B cell (primary cell): ENCODE measurements at regions not wholly inside any gene's neighbourhood (a gene's known extent, or its start where the extent isn't known, plus 50 kb on each side); places are given as distances from the start of the nearest gene placed in this dataset.

Experiments used
- EZH2 ChIP-seq: IDR thresholded peaks from 2 replicates; pipeline ENCODE4 v1.6.1; 2012; ENCODE audit warnings: borderline replicate concordance, low read depth, mild to moderate bottlenecking, moderate library complexity, low read length; ENCODE audit not compliant: insufficient read depth, poor library complexity, severe bottlenecking
- TF ChIP-seq, protein P1 (sequence below): fragments of 200-600 bp; IDR thresholded peaks from one replicate; pipeline ENCODE4 v1.8.0; 2022; ENCODE audit warnings: antibody characterized with exemption, mild to moderate bottlenecking

DNA sequence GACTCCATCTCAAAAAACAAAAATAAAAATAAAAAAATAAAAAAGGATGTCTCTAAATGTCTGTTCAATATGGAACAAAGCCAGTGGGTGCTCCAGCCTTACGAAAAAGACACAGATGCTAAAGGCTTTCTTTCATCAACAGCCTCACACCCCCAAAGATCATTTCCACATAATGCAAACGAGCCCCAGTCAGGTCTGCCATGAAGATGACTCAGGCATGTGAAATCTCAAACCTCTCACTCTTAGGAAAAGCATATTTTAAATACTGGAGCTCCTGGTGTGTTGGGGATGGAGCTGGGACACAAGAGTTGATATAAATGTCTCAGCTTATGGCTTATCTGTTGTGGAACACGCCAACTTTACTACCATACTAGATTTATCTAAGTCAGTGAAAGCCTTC lies 49.9 kb upstream of the PLXNC1 start:
- TF ChIP-seq, protein P1, sequence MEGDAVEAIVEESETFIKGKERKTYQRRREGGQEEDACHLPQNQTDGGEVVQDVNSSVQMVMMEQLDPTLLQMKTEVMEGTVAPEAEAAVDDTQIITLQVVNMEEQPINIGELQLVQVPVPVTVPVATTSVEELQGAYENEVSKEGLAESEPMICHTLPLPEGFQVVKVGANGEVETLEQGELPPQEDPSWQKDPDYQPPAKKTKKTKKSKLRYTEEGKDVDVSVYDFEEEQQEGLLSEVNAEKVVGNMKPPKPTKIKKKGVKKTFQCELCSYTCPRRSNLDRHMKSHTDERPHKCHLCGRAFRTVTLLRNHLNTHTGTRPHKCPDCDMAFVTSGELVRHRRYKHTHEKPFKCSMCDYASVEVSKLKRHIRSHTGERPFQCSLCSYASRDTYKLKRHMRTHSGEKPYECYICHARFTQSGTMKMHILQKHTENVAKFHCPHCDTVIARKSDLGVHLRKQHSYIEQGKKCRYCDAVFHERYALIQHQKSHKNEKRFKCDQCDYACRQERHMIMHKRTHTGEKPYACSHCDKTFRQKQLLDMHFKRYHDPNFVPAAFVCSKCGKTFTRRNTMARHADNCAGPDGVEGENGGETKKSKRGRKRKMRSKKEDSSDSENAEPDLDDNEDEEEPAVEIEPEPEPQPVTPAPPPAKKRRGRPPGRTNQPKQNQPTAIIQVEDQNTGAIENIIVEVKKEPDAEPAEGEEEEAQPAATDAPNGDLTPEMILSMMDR = no peak
- TF ChIP-seq EZH2 = no peak
